ENCODE measurements at regions not wholly inside any gene's neighbourhood (a gene's known extent, or its start where the extent isn't known, plus 50 kb on each side); places are given as distances from the start of the nearest gene placed in this dataset.

GRCh38 chr13:94917824-94918223, 205.5 kb upstream of the SOX21 start:
- H3K27ac ChIP-seq = no peak overlapping the region
- no peak for TF ChIP-seq POLR2A (IDR thresholded peaks at IDR 0.05)
- TF ChIP-seq, protein P1, sequence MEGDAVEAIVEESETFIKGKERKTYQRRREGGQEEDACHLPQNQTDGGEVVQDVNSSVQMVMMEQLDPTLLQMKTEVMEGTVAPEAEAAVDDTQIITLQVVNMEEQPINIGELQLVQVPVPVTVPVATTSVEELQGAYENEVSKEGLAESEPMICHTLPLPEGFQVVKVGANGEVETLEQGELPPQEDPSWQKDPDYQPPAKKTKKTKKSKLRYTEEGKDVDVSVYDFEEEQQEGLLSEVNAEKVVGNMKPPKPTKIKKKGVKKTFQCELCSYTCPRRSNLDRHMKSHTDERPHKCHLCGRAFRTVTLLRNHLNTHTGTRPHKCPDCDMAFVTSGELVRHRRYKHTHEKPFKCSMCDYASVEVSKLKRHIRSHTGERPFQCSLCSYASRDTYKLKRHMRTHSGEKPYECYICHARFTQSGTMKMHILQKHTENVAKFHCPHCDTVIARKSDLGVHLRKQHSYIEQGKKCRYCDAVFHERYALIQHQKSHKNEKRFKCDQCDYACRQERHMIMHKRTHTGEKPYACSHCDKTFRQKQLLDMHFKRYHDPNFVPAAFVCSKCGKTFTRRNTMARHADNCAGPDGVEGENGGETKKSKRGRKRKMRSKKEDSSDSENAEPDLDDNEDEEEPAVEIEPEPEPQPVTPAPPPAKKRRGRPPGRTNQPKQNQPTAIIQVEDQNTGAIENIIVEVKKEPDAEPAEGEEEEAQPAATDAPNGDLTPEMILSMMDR (IDR thresholded peaks at IDR 0.05) = no peak
- no peak for TF ChIP-seq POLR2AphosphoS5 (IDR thresholded peaks at IDR 0.05; ENCODE audit: insufficient read depth in 1 of 2, low read depth in 1 of 2)
- no peaks in the 10 kb centered on the region for H3K9me3 ChIP-seq
- H3K4me3 ChIP-seq = no peak overlapping the region
- intact Hi-C loops (cut with DNase I) = no loop called here
- H3K4me1 ChIP-seq = no peaks in the 10 kb centered on the region
- no peaks in the 10 kb centered on the region for H3K36me3 ChIP-seq
- no peak for DNase-seq (ENCODE audit: extremely low spot score in 2 of 2)
- no peaks in the 10 kb centered on the region for H3K27me3 ChIP-seq

DNA sequence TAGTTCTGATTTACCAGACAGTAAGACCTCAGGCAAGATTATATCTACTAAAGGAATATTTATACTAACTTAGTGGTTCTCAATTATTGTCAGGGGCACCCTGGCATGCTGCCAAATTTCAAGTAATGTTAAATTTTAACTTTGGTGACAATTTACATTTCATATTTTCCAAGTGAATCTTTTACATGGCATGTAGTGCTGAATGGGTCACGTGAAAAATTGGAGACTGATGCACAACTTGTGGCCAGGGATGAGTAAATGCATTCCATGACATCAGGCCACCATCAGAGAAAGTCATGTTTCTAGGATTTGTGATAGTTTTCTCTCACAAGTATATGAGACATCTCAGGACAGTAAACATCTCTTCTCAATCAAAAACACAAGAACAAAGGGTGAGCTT, 202.6 kb upstream of the SOX21 start:
- H3K27ac ChIP-seq = no peak overlapping the region
- no peaks in the 10 kb centered on the region for H3K9me3 ChIP-seq
- H3K27me3 ChIP-seq = no peaks in the 10 kb centered on the region
- TF ChIP-seq, protein P1 (IDR thresholded peaks at IDR 0.05) = no peak
- TF ChIP-seq POLR2AphosphoS5 (IDR thresholded peaks at IDR 0.05; ENCODE audit: insufficient read depth in 1 of 2, low read depth in 1 of 2) = no peak
- TF ChIP-seq POLR2A (IDR thresholded peaks at IDR 0.05) = no peak
- intact Hi-C loops (cut with DNase I) = no loop called here
- H3K4me1 ChIP-seq = no peaks in the 10 kb centered on the region
- no peak for DNase-seq (ENCODE audit: extremely low spot score in 2 of 2)
- no peaks in the 10 kb centered on the region for H3K36me3 ChIP-seq
- H3K4me3 ChIP-seq = no peak overlapping the region

DNA sequence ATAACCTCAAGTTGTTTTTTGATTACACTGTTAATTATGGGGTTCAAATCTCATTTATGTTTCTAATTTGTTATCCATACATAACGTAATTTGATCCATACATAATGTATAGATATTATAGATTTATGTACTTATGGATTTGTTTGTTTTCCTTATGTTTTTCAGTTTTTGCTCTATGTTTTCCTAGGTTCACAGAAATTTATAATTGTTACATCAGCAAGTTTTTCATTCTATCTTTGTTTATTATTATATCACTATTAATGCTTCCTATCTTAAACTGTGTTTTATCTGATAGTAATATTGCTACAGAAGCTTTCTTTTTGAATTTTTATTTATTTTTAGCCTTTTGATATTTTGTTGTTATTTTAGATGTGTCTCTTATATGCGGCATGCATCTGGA, 194.3 kb upstream of the SOX21 start:
- intact Hi-C loops (cut with DNase I) = no loop called here

GRCh38 chr13:94902722-94903407, 190.5 kb upstream of the SOX21 start:
- no peaks in the 10 kb centered on the region for H3K9me3 ChIP-seq
- no peaks in the 10 kb centered on the region for H3K36me3 ChIP-seq
- H3K4me3 ChIP-seq = no peak overlapping the region
- H3K4me1 ChIP-seq = no peaks in the 10 kb centered on the region
- intact Hi-C loops (cut with DNase I) = no loop called here
- no peaks in the 10 kb centered on the region for H3K27me3 ChIP-seq
- TF ChIP-seq, protein P1 (IDR thresholded peaks at IDR 0.05) = no peak
- TF ChIP-seq POLR2A (IDR thresholded peaks at IDR 0.05) (no peak), POLR2AphosphoS5 (IDR thresholded peaks at IDR 0.05; ENCODE audit: insufficient read depth in 1 of 2, low read depth in 1 of 2) (no peak)
- H3K27ac ChIP-seq = no peak overlapping the region
- DNase-seq (ENCODE audit: extremely low spot score in 2 of 2) = no peak

More for the DNA sequence above, 194.3 kb upstream of the SOX21 start:
- H3K4me1 ChIP-seq = no peaks in the 10 kb centered on the region
- H3K27me3 ChIP-seq = no peaks in the 10 kb centered on the region
- no peak for DNase-seq (ENCODE audit: extremely low spot score in 2 of 2)
- H3K4me3 ChIP-seq = no peak overlapping the region
- no peaks in the 10 kb centered on the region for H3K36me3 ChIP-seq
- no peak overlapping the region for H3K27ac ChIP-seq
- no peaks in the 10 kb centered on the region for H3K9me3 ChIP-seq
- TF ChIP-seq POLR2A (IDR thresholded peaks at IDR 0.05) = no peak
- TF ChIP-seq, protein P1 (IDR thresholded peaks at IDR 0.05) = no peak
- TF ChIP-seq POLR2AphosphoS5 (IDR thresholded peaks at IDR 0.05; ENCODE audit: insufficient read depth in 1 of 2, low read depth in 1 of 2) = no peak

DNA sequence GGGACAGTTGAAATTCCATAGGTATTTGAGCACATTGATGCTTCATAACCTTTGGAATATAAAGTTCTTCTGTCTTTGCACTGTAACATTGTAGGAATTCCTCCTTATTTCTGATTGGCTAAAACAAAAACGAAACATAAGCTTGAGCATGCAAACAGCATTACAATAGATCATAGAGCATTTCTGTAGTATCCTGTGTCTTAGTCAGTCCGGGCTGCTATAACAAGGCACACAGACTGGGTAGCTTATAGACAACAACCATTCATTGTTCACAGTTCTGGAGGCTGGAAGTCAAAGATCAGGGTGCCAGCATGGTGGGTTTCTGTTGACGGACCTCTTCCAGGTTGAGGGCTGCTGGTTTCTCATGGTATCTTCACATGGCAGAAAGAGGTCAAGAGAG, 188.7 kb upstream of the SOX21 start:
- H3K4me3 ChIP-seq = no peak overlapping the region
- H3K36me3 ChIP-seq = no peaks in the 10 kb centered on the region
- H3K27ac ChIP-seq = no peak overlapping the region
- intact Hi-C loops (cut with DNase I) = no loop called here
- DNase-seq (ENCODE audit: extremely low spot score in 2 of 2) = no peak
- no peaks in the 10 kb centered on the region for H3K27me3 ChIP-seq
- H3K4me1 ChIP-seq = no peaks in the 10 kb centered on the region
- TF ChIP-seq, protein P1 (IDR thresholded peaks at IDR 0.05) = no peak
- no peak for TF ChIP-seq POLR2A (IDR thresholded peaks at IDR 0.05)
- TF ChIP-seq POLR2AphosphoS5 (IDR thresholded peaks at IDR 0.05; ENCODE audit: insufficient read depth in 1 of 2, low read depth in 1 of 2) = no peak
- no peaks in the 10 kb centered on the region for H3K9me3 ChIP-seq
